H9 (cell line): ENCODE measurements at regions not wholly inside any gene's neighbourhood (a gene's known extent, or its start where the extent isn't known, plus 50 kb on each side); places are given as distances from the start of the nearest gene placed in this dataset.

ENCODE experiments used
- DNase-seq: peaks from one replicate; pipeline ENCODE4 v3.0.0-alpha.2; 2017
- H2AFZ ChIP-seq: one replicate; pipeline ENCODE4 v1.6.1; 2013; ENCODE audit warnings: mild to moderate bottlenecking, low read length, control low read depth, moderate library complexity
- H2AK5ac ChIP-seq: 2 replicates; pipeline ENCODE4 v1.6.1; 2013; ENCODE audit warnings: low read length, control low read depth, mixed read lengths; ENCODE audit not compliant: insufficient read length
- H2BK120ac ChIP-seq: one replicate; pipeline ENCODE4 v1.6.1; 2013; ENCODE audit warnings: low read depth, mild to moderate bottlenecking, low read length, control low read depth, inconsistent platforms; ENCODE audit not compliant: poor library complexity, severe bottlenecking
- H2BK12ac ChIP-seq: 2 replicates; pipeline ENCODE4 v1.6.1; 2013; ENCODE audit warnings: low read length, control low read depth, mixed read lengths, low read depth; ENCODE audit not compliant: insufficient read length
- H2BK15ac ChIP-seq: 2 replicates; pipeline ENCODE4 v1.6.1; 2013; ENCODE audit warnings: low read depth, low read length, control low read depth
- H2BK20ac ChIP-seq: one replicate; pipeline ENCODE4 v1.6.1; 2013; ENCODE audit warnings: low read depth, mild to moderate bottlenecking, low read length, control low read depth, inconsistent platforms; ENCODE audit not compliant: poor library complexity, severe bottlenecking
- H2BK5ac ChIP-seq: 2 replicates; pipeline ENCODE4 v1.6.1; 2013; ENCODE audit warnings: low read length, control low read depth, mixed read lengths; ENCODE audit not compliant: insufficient read length
- H3K14ac ChIP-seq: 2 replicates; pipeline ENCODE4 v1.6.1; 2013; ENCODE audit warnings: low read length, control low read depth; ENCODE audit not compliant: insufficient read depth
- H3K18ac ChIP-seq: 2 replicates; pipeline ENCODE4 v1.6.1; 2013; ENCODE audit warnings: low read depth, mild to moderate bottlenecking, mixed read lengths, low read length, control low read depth; ENCODE audit not compliant: insufficient read length
- H3K23ac ChIP-seq: 2 replicates; pipeline ENCODE4 v1.6.1; 2013; ENCODE audit warnings: low read length, control low read depth, mixed read lengths, low read depth; ENCODE audit not compliant: insufficient read length
- H3K23me2 ChIP-seq: 2 replicates; pipeline ENCODE4 v1.6.1; 2013; ENCODE audit warnings: low read depth, mild to moderate bottlenecking, mixed read lengths, low read length, control low read depth; ENCODE audit not compliant: insufficient read length, poor library complexity, severe bottlenecking
- H3K27ac ChIP-seq: 2 replicates; pipeline ENCODE4 v1.5.1; 2013; ENCODE audit warnings: low read length, control low read depth, mixed read lengths, low read depth; ENCODE audit not compliant: insufficient read length
- H3K27me3 ChIP-seq: 2 replicates; pipeline ENCODE4 v1.6.1; 2013; ENCODE audit warnings: low read length, control low read depth, inconsistent platforms; ENCODE audit not compliant: insufficient read depth
- H3K4ac ChIP-seq: 2 replicates; pipeline ENCODE4 v1.6.1; 2013; ENCODE audit warnings: low read depth, mild to moderate bottlenecking, control low read depth, inconsistent platforms, low read length, moderate library complexity
- H3K4me1 ChIP-seq: 2 replicates; pipeline ENCODE4 v1.6.1; 2013; ENCODE audit warnings: low read length, control low read depth, inconsistent platforms; ENCODE audit not compliant: insufficient read depth
- H3K4me2 ChIP-seq: 2 replicates; pipeline ENCODE4 v1.6.1; 2013; ENCODE audit warnings: low read length, control low read depth, mixed read lengths; ENCODE audit not compliant: insufficient read length, insufficient read depth
- H3K56ac ChIP-seq: 2 replicates; pipeline ENCODE4 v1.6.1; 2013; ENCODE audit warnings: low read depth, mild to moderate bottlenecking, mixed read lengths, low read length, control low read depth; ENCODE audit not compliant: insufficient read length
- H3K79me1 ChIP-seq: 2 replicates; pipeline ENCODE4 v1.6.1; 2013; ENCODE audit warnings: low read depth, mild to moderate bottlenecking, moderate library complexity, low read length, control low read depth, inconsistent platforms; ENCODE audit not compliant: insufficient read depth, poor library complexity, severe bottlenecking
- H3K79me2 ChIP-seq: 2 replicates; pipeline ENCODE4 v1.6.1; 2013; ENCODE audit warnings: low read length, control low read depth, inconsistent platforms; ENCODE audit not compliant: insufficient read depth
- H3K9ac ChIP-seq: 2 replicates; pipeline ENCODE4 v1.6.1; 2013; ENCODE audit warnings: low read length, control low read depth, mixed read lengths; ENCODE audit not compliant: insufficient read length; ENCODE audit errors: extremely low read depth
- H3K9me3 ChIP-seq: one replicate; pipeline ENCODE4 v1.6.1; 2013; ENCODE audit warnings: low read depth, low read length, inconsistent platforms; ENCODE audit not compliant: control insufficient read depth
- H3T11ph ChIP-seq: one replicate; pipeline ENCODE4 v1.6.1; 2013; ENCODE audit warnings: mild to moderate bottlenecking, low read length, control low read depth, inconsistent platforms
- H4K20me1 ChIP-seq: one replicate; pipeline ENCODE4 v1.6.1; 2013; ENCODE audit not compliant: control insufficient read depth, insufficient read length, insufficient read depth
- H4K5ac ChIP-seq: 2 replicates; pipeline ENCODE4 v1.6.1; 2013; ENCODE audit warnings: low read depth, mild to moderate bottlenecking, mixed read lengths, low read length, control low read depth; ENCODE audit not compliant: insufficient read length
- H4K8ac ChIP-seq: replicated peaks from 2 replicates; pipeline ENCODE4 v1.6.1; 2013; ENCODE audit warnings: low read length, control low read depth, mixed read lengths, low read depth; ENCODE audit not compliant: insufficient read length
- H4K91ac ChIP-seq: 2 replicates; pipeline ENCODE4 v1.6.1; 2013; ENCODE audit warnings: low read depth, mild to moderate bottlenecking, moderate library complexity, mixed read lengths, low read length, control low read depth; ENCODE audit not compliant: insufficient read length
- H3K27ac Mint-ChIP-seq, 3 experiments: 2 replicates in 2 of 3; 3 replicates in 1 of 3; pipeline ENCODE4 v1.8.0; 2020 to 2021; ENCODE audit warnings: mixed read lengths in 3 of 3, mild to moderate bottlenecking in 1 of 3, moderate library complexity in 1 of 3
- H3K27me3 Mint-ChIP-seq: 2 replicates; pipeline ENCODE4 v1.8.0; 2021; ENCODE audit warnings: low read depth, mild to moderate bottlenecking, moderate library complexity, mixed read lengths
- H3K36me3 Mint-ChIP-seq, 3 experiments: 2 replicates in 2 of 3; 3 replicates in 1 of 3; pipeline ENCODE4 v1.8.0; 2020 to 2021; ENCODE audit warnings: low read depth in 3 of 3, mixed read lengths in 3 of 3; ENCODE audit not compliant: insufficient read depth in 1 of 3
- H3K4me1 Mint-ChIP-seq, 2 experiments: 2 replicates each; pipeline ENCODE4 v1.8.0; 2020; ENCODE audit warnings: mixed read lengths in 2 of 2
- H3K4me3 Mint-ChIP-seq, 2 experiments: 2 replicates in 1 of 2; 3 replicates in 1 of 2; pipeline ENCODE4 v1.8.0; 2020 to 2021; ENCODE audit warnings: mild to moderate bottlenecking in 2 of 2, mixed read lengths in 2 of 2, moderate library complexity in 1 of 2
- H3K9me3 Mint-ChIP-seq, 2 experiments: 2 replicates in 1 of 2; 3 replicates in 1 of 2; pipeline ENCODE4 v1.8.0; 2020; ENCODE audit warnings: mild to moderate bottlenecking in 2 of 2, mixed read lengths in 2 of 2, moderate library complexity in 1 of 2
- WGBS: extraction: QIAGEN DNeasy Blood & Tissue Kit; methylation state at CpG from one replicate; pipeline ENCODE4 v1.1.7; 2013; ENCODE audit warnings: missing lambda C conversion rate, low lambda C conversion rate, mixed read lengths; ENCODE audit not compliant: insufficient read length; ENCODE audit errors: extremely low coverage; 5-methylcytosine and 5-hydroxymethylcytosine counted together
- TF ChIP-seq, protein P1 (sequence below): fragments of 200-600 bp; sonication (generic); conservative IDR thresholded peaks from 3 replicates; pipeline ENCODE4 v1.8.0; 2021; ENCODE audit warnings: antibody characterized with exemption, mild to moderate bottlenecking

DNA sequence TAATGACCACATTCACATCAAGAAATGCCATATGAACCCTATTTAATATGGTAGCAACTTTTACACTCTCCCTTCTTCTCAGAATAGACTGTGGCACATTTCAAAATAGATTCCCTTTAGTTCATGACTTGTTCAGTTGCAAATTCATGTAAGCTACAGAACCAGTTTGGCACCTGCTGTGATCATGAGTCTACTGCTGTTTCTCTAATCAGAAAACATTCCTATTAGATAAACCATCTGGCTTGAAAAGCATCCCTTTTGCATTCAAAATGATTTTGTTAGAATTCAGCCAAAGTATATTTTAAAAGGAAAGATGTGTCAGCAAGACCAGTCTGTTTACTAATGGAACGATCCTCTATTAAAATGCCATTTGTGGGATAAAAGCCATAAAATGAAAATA, 304.4 kb downstream of the BCHE start:
- peaks cover 2 to 4% of the 10 kb centered on the region in 2 experiments; a peak in 3 of 4 replicates for H3K4me1 Mint-ChIP-seq
- Histone ChIP-seq H4K91ac (no peak overlapping the region), H3K23me2 (no peaks in the 10 kb centered on the region), H4K8ac (no peak overlapping the region), H3K27ac (no peak overlapping the region), H2AFZ (no peak overlapping the region), H2BK15ac (no peak overlapping the region), H2AK5ac (no peak overlapping the region), H3K4ac (no peak overlapping the region), H3K4me1 (no peaks in the 10 kb centered on the region), H2BK20ac (no peak overlapping the region), H3K4me2 (no peak overlapping the region), H4K20me1 (no peaks in the 10 kb centered on the region), H3K18ac (no peak overlapping the region), H3K56ac (no peak overlapping the region), H3T11ph (no peak overlapping the region), H3K79me1 (no peaks in the 10 kb centered on the region), H3K79me2 (no peaks in the 10 kb centered on the region), H4K5ac (no peak overlapping the region), H3K9me3 (no peaks in the 10 kb centered on the region), H2BK120ac (no peak overlapping the region), H3K9ac (no peak overlapping the region), H3K14ac (no peak overlapping the region), H3K23ac (no peak overlapping the region), H2BK12ac (no peak overlapping the region), H3K27me3 (no peaks in the 10 kb centered on the region), H2BK5ac (no peak overlapping the region)
- H3K27me3 Mint-ChIP-seq, result no peaks in the 10 kb centered on the region
- no CpG with 5 or more reads among the region's 1 CpG for WGBS
- TF ChIP-seq, protein P1, sequence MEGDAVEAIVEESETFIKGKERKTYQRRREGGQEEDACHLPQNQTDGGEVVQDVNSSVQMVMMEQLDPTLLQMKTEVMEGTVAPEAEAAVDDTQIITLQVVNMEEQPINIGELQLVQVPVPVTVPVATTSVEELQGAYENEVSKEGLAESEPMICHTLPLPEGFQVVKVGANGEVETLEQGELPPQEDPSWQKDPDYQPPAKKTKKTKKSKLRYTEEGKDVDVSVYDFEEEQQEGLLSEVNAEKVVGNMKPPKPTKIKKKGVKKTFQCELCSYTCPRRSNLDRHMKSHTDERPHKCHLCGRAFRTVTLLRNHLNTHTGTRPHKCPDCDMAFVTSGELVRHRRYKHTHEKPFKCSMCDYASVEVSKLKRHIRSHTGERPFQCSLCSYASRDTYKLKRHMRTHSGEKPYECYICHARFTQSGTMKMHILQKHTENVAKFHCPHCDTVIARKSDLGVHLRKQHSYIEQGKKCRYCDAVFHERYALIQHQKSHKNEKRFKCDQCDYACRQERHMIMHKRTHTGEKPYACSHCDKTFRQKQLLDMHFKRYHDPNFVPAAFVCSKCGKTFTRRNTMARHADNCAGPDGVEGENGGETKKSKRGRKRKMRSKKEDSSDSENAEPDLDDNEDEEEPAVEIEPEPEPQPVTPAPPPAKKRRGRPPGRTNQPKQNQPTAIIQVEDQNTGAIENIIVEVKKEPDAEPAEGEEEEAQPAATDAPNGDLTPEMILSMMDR, result no peak
- no peak overlapping the region for H3K4me3 Mint-ChIP-seq
- H3K27ac Mint-ChIP-seq, result no peak overlapping the region
- DNase-seq, result no peak
- no peaks in the 10 kb centered on the region for H3K36me3 Mint-ChIP-seq
- H3K9me3 Mint-ChIP-seq, result no peaks in the 10 kb centered on the region
